Liver (tissue), 8 donors: ENCODE measurements at regions not wholly inside any gene's neighbourhood (a gene's known extent, or its start where the extent isn't known, plus 50 kb on each side); places are given as distances from the start of the nearest gene placed in this dataset.

Experiments used
- DNase-seq: peaks from one replicate; pipeline ENCODE4 v3.0.0-alpha.2; 2017; ENCODE audit warnings: low spot score
- H3K27ac ChIP-seq, 2 donors: one replicate each; pipeline ENCODE4 v1.7.0; 2013; ENCODE audit warnings: inconsistent platforms in 2 of 2, low read length in 2 of 2, control low read depth in 1 of 2, low read depth in 1 of 2, mild to moderate bottlenecking in 1 of 2
- H3K27me3 ChIP-seq, 4 donors: one replicate each; pipeline versions ENCODE4 v1.6.1 to v1.7.0; 2013; ENCODE audit warnings: low read length in 3 of 4, inconsistent platforms in 1 of 4, mild to moderate bottlenecking in 1 of 4, moderate library complexity in 1 of 4; ENCODE audit not compliant: control insufficient read depth in 4 of 4, insufficient read depth in 4 of 4
- H3K36me3 ChIP-seq, 4 donors: one replicate each; pipeline versions ENCODE4 v1.6.1 to v1.7.0; 2013; ENCODE audit warnings: low read length in 3 of 4, mild to moderate bottlenecking in 3 of 4, low read depth in 1 of 4, moderate library complexity in 1 of 4; ENCODE audit not compliant: control insufficient read depth in 4 of 4, insufficient read depth in 3 of 4
- H3K4me1 ChIP-seq, 4 donors: one replicate each; pipeline versions ENCODE4 v1.6.1 to v1.7.0; 2013; ENCODE audit warnings: low read length in 3 of 4, mild to moderate bottlenecking in 3 of 4, moderate library complexity in 1 of 4; ENCODE audit not compliant: control insufficient read depth in 4 of 4, insufficient read depth in 4 of 4
- H3K4me3 ChIP-seq, 3 donors: one replicate each; pipeline versions ENCODE4 v1.6.1 to v1.7.0; 2013; ENCODE audit warnings: low read length in 3 of 3, control low read depth in 1 of 3, low read depth in 1 of 3, mild to moderate bottlenecking in 1 of 3
- H3K9ac ChIP-seq, 2 donors: one replicate each; pipeline ENCODE4 v1.7.0; 2013; ENCODE audit warnings: low read length in 2 of 2, mild to moderate bottlenecking in 2 of 2, moderate library complexity in 2 of 2, control low read depth in 1 of 2, low read depth in 1 of 2
- H3K9me3 ChIP-seq, 4 donors: one replicate each; pipeline versions ENCODE4 v1.6.1 to v1.7.0; 2013; ENCODE audit warnings: low read length in 3 of 4; ENCODE audit not compliant: control insufficient read depth in 4 of 4
- EGR1 ChIP-seq, 2 donors: IDR thresholded peaks; 2 replicates each; pipeline ENCODE4 v1.6.1; 2016 to 2018; ENCODE audit warnings: antibody characterized with exemption in 2 of 2, low read depth in 2 of 2
- FOXA1 ChIP-seq: IDR thresholded peaks from 2 replicates; pipeline ENCODE4 v1.6.1; 2016; ENCODE audit warnings: antibody characterized with exemption
- FOXA2 ChIP-seq: IDR thresholded peaks from 2 replicates; pipeline ENCODE4 v1.6.1; 2016; ENCODE audit warnings: antibody characterized with exemption
- GABPA ChIP-seq, 2 donors: IDR thresholded peaks in 1 of 2; conservative IDR thresholded peaks in 1 of 2; 2 replicates each; pipeline ENCODE4 v1.6.1; 2016; ENCODE audit warnings: antibody characterized with exemption in 2 of 2, mild to moderate bottlenecking in 1 of 2, moderate library complexity in 1 of 2
- HNF4A ChIP-seq, 2 donors: conservative IDR thresholded peaks; 2 replicates each; pipeline ENCODE4 v1.6.1; 2016; ENCODE audit warnings: antibody characterized with exemption in 2 of 2, mild to moderate bottlenecking in 2 of 2
- HNF4G ChIP-seq: IDR thresholded peaks from 2 replicates; pipeline ENCODE4 v1.6.1; 2016; ENCODE audit warnings: antibody characterized with exemption
- JUND ChIP-seq, 2 donors: IDR thresholded peaks; 2 replicates each; pipeline ENCODE4 v1.6.1; 2016; ENCODE audit warnings: antibody characterized with exemption in 2 of 2
- NR2F2 ChIP-seq: IDR thresholded peaks from 2 replicates; pipeline ENCODE4 v1.6.1; 2016; ENCODE audit warnings: antibody characterized with exemption
- RAD21 ChIP-seq, 2 donors: IDR thresholded peaks; 2 replicates each; pipeline ENCODE4 v1.6.1; 2016; ENCODE audit warnings: antibody characterized with exemption in 2 of 2, mild to moderate bottlenecking in 2 of 2
- RXRA ChIP-seq, 2 donors: IDR thresholded peaks; 2 replicates each; pipeline ENCODE4 v1.6.1; 2017 to 2018; ENCODE audit warnings: antibody characterized with exemption in 2 of 2, mild to moderate bottlenecking in 1 of 2
- TAF1 ChIP-seq: conservative IDR thresholded peaks from 2 replicates; pipeline ENCODE4 v1.6.1; 2016; ENCODE audit warnings: antibody characterized with exemption, mild to moderate bottlenecking
- YY1 ChIP-seq: IDR thresholded peaks from 2 replicates; pipeline ENCODE4 v1.6.1; 2016; ENCODE audit warnings: antibody characterized with exemption, mild to moderate bottlenecking
- WGBS: extraction: QIAGEN DNeasy Blood & Tissue Kit; methylation state at CpG from one replicate; pipeline ENCODE4 v1.1.7; 2013; 5-methylcytosine and 5-hydroxymethylcytosine counted together
- TF ChIP-seq, protein P1 (sequence below): IDR thresholded peaks from 2 replicates; pipeline ENCODE4 v1.6.1; 2016; ENCODE audit warnings: antibody characterized with exemption
- TF ChIP-seq, protein P2 (sequence below): IDR thresholded peaks from 2 replicates; pipeline ENCODE4 v1.6.1; 2016; ENCODE audit warnings: antibody characterized with exemption
- TF ChIP-seq, protein P3 (sequence below): IDR thresholded peaks from 2 replicates; pipeline ENCODE4 v1.6.1; 2016; ENCODE audit warnings: antibody characterized with exemption
- TF ChIP-seq, protein P4 (sequence below): IDR thresholded peaks from 2 replicates; pipeline ENCODE4 v1.6.1; 2016; ENCODE audit warnings: antibody characterized with exemption, mild to moderate bottlenecking
- TF ChIP-seq, protein P5 (sequence below): fragments of 150-350 bp; IDR thresholded peaks from 2 replicates; pipeline ENCODE4 v1.5.1; 2017; ENCODE audit warnings: improper control_type of control experiment, low read depth, low read length; ENCODE audit not compliant: missing input control
- donor health status: healthy.
- donor health status: healthy.
- donor health status: healthy.
- donor health status: healthy.
- donor health status: healthy.

DNA sequence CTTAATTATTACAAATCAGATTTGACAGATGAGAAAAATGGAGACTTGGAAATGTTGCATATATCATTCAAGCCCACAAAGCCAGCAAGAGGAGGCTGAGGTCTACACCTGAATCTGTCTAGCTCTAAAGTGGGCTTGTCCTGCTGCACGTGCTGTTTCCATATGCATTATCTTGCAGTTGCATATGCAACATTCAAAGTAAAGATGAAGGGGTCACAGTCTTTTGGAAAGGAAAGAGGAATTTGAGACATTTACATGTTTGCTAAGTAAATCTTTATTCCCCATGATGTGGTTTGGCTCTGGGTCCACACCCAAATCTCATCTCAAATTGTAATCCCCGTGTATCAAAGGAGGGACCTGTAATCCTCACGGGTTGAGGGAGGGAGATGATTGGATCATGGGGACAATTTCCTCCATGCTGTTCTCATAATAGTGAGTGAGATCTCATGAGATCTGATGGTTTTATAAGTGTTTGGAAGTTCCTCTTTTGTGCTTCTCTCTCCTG lies 98.3 kb downstream of the BACH1 start:
- Histone ChIP-seq H3K4me1 (no peaks in the 10 kb centered on the region), H3K36me3 (no peaks in the 10 kb centered on the region), H3K4me3 (no peak overlapping the region), H3K9me3 (no peaks in the 10 kb centered on the region), H3K27ac (no peak overlapping the region), H3K27me3 (no peaks in the 10 kb centered on the region), H3K9ac (no peak overlapping the region)
- DNase-seq, result no peak
- 95% methylated on average over 3 of the region's 3 CpGs for WGBS
- TF ChIP-seq, protein P1, sequence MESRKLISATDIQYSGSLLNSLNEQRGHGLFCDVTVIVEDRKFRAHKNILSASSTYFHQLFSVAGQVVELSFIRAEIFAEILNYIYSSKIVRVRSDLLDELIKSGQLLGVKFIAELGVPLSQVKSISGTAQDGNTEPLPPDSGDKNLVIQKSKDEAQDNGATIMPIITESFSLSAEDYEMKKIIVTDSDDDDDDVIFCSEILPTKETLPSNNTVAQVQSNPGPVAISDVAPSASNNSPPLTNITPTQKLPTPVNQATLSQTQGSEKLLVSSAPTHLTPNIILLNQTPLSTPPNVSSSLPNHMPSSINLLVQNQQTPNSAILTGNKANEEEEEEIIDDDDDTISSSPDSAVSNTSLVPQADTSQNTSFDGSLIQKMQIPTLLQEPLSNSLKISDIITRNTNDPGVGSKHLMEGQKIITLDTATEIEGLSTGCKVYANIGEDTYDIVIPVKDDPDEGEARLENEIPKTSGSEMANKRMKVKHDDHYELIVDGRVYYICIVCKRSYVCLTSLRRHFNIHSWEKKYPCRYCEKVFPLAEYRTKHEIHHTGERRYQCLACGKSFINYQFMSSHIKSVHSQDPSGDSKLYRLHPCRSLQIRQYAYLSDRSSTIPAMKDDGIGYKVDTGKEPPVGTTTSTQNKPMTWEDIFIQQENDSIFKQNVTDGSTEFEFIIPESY, result no peak
- TF ChIP-seq HNF4G, result no peak
- no peak for TF ChIP-seq RXRA (IDR thresholded peaks at IDR 0.05)
- TF ChIP-seq, protein P2, sequence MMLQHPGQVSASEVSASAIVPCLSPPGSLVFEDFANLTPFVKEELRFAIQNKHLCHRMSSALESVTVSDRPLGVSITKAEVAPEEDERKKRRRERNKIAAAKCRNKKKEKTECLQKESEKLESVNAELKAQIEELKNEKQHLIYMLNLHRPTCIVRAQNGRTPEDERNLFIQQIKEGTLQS, result no peak
- TF ChIP-seq FOXA1, result no peak
- TF ChIP-seq, protein P3, sequence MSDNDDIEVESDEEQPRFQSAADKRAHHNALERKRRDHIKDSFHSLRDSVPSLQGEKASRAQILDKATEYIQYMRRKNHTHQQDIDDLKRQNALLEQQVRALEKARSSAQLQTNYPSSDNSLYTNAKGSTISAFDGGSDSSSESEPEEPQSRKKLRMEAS, result no peak
- TF ChIP-seq, protein P4, sequence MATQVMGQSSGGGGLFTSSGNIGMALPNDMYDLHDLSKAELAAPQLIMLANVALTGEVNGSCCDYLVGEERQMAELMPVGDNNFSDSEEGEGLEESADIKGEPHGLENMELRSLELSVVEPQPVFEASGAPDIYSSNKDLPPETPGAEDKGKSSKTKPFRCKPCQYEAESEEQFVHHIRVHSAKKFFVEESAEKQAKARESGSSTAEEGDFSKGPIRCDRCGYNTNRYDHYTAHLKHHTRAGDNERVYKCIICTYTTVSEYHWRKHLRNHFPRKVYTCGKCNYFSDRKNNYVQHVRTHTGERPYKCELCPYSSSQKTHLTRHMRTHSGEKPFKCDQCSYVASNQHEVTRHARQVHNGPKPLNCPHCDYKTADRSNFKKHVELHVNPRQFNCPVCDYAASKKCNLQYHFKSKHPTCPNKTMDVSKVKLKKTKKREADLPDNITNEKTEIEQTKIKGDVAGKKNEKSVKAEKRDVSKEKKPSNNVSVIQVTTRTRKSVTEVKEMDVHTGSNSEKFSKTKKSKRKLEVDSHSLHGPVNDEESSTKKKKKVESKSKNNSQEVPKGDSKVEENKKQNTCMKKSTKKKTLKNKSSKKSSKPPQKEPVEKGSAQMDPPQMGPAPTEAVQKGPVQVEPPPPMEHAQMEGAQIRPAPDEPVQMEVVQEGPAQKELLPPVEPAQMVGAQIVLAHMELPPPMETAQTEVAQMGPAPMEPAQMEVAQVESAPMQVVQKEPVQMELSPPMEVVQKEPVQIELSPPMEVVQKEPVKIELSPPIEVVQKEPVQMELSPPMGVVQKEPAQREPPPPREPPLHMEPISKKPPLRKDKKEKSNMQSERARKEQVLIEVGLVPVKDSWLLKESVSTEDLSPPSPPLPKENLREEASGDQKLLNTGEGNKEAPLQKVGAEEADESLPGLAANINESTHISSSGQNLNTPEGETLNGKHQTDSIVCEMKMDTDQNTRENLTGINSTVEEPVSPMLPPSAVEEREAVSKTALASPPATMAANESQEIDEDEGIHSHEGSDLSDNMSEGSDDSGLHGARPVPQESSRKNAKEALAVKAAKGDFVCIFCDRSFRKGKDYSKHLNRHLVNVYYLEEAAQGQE, result no peak
- no peak for TF ChIP-seq JUND (IDR thresholded peaks at IDR 0.05)
- no peak for TF ChIP-seq NR2F2
- TF ChIP-seq GABPA (IDR thresholded peaks at IDR 0.05 in 1 of 2, conservative IDR thresholded peaks at IDR 0.05 in 1 of 2), result no peak
- no peak for TF ChIP-seq FOXA2
- no peak for TF ChIP-seq EGR1 (IDR thresholded peaks at IDR 0.05; ENCODE audit: low read depth in 2 of 2)

DNA sequence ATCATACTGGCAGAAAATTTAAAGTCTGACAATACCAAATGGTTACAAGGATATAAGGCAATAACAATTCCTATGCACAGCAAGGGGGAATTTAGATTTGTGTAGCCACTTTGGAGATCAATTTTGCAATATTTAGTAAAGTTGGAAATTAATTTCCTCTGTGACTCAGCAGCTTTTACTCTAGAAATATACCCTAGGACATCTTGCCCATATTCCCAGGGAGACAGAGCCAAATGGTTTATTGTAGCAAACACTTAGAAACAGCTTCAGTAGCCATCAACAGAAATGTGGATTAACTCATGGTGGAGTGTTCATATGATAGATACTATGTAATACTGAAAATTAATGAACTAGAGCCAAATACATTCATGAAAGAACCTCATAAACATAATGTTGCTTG lies 104.6 kb downstream of the BACH1 start:
- H3K4me3 ChIP-seq, result no peak overlapping the region
- DNase-seq, result no peak
- H3K4me1 ChIP-seq, result no peaks in the 10 kb centered on the region
- H3K27me3 ChIP-seq, result no peaks in the 10 kb centered on the region
- no peak overlapping the region for H3K9ac ChIP-seq
- no peaks in the 10 kb centered on the region for H3K9me3 ChIP-seq
- no peaks in the 10 kb centered on the region for H3K36me3 ChIP-seq
- no peak overlapping the region for H3K27ac ChIP-seq
- TF ChIP-seq FOXA1 (no peak), FOXA2 (no peak), EGR1 (IDR thresholded peaks at IDR 0.05; ENCODE audit: low read depth in 2 of 2) (no peak), RXRA (IDR thresholded peaks at IDR 0.05) (no peak), NR2F2 (no peak), HNF4A (conservative IDR thresholded peaks at IDR 0.05) (no peak), GABPA (IDR thresholded peaks at IDR 0.05 in 1 of 2, conservative IDR thresholded peaks at IDR 0.05 in 1 of 2) (no peak), YY1 (no peak), RAD21 (IDR thresholded peaks at IDR 0.05) (no peak), TAF1 (no peak), HNF4G (no peak)
- TF ChIP-seq, protein P4, result no peak
- TF ChIP-seq, protein P3, result no peak
- TF ChIP-seq, protein P1, result no peak
- TF ChIP-seq, protein P5, sequence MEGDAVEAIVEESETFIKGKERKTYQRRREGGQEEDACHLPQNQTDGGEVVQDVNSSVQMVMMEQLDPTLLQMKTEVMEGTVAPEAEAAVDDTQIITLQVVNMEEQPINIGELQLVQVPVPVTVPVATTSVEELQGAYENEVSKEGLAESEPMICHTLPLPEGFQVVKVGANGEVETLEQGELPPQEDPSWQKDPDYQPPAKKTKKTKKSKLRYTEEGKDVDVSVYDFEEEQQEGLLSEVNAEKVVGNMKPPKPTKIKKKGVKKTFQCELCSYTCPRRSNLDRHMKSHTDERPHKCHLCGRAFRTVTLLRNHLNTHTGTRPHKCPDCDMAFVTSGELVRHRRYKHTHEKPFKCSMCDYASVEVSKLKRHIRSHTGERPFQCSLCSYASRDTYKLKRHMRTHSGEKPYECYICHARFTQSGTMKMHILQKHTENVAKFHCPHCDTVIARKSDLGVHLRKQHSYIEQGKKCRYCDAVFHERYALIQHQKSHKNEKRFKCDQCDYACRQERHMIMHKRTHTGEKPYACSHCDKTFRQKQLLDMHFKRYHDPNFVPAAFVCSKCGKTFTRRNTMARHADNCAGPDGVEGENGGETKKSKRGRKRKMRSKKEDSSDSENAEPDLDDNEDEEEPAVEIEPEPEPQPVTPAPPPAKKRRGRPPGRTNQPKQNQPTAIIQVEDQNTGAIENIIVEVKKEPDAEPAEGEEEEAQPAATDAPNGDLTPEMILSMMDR, result no peak
- TF ChIP-seq, protein P2, result no peak
